ENCODE measurements at regions not wholly inside any gene's neighbourhood (a gene's known extent, or its start where the extent isn't known, plus 50 kb on each side); places are given as distances from the start of the nearest gene placed in this dataset.

DNA sequence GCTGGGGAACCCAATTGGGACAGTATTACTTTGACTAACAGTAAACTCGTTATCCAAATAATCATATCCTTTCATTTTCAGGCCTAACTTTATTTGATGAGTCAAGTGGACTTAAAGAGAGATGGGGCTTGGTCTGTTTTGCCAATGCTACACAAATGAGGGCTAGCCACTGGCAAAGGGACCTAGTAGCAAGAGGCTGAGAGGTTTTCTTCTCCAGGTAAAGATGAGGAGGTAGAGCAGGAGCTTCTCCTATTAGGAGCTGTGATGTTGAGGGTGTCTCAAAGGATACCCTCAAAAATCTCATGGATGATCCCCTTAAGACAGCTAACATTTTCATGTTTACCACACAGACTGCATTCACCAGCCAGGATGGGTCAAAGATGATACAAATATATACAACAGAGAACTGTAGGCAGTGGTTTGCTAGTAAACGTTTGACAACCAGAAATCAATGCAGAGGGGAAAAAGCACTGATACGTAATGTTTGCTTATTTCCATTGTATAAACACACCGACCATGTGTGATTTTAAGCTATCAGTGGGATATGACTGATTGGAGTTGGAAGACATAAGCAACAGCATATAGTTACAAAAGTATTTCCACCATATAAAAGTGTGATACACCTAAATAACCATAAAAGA, 153.3 kb downstream of the IBTK start:
- TF ChIP-seq, protein P1, sequence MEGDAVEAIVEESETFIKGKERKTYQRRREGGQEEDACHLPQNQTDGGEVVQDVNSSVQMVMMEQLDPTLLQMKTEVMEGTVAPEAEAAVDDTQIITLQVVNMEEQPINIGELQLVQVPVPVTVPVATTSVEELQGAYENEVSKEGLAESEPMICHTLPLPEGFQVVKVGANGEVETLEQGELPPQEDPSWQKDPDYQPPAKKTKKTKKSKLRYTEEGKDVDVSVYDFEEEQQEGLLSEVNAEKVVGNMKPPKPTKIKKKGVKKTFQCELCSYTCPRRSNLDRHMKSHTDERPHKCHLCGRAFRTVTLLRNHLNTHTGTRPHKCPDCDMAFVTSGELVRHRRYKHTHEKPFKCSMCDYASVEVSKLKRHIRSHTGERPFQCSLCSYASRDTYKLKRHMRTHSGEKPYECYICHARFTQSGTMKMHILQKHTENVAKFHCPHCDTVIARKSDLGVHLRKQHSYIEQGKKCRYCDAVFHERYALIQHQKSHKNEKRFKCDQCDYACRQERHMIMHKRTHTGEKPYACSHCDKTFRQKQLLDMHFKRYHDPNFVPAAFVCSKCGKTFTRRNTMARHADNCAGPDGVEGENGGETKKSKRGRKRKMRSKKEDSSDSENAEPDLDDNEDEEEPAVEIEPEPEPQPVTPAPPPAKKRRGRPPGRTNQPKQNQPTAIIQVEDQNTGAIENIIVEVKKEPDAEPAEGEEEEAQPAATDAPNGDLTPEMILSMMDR (IDR thresholded peaks at IDR 0.05; ENCODE audit: low read depth, low read length) = no peak
- TF ChIP-seq EZH2phosphoT487 (IDR thresholded peaks at IDR 0.05; ENCODE audit: low read depth) = no peak
